OCI-LY3 (cell line): ENCODE measurements at regions not wholly inside any gene's neighbourhood (a gene's known extent, or its start where the extent isn't known, plus 50 kb on each side); places are given as distances from the start of the nearest gene placed in this dataset.

ENCODE experiments used
- CTCF ChIP-seq: fragments of 200-600, 300-600 bp; sonication (generic); IDR thresholded peaks from 2 replicates; pipeline ENCODE4 v1.5.1; 2014; ENCODE audit warnings: antibody characterized with exemption, low read length, low read depth
- EZH2phosphoT487 ChIP-seq: fragments of 200-600 bp; shearing (Covaris generic); IDR thresholded peaks from 2 replicates; pipeline ENCODE4 v1.6.1; 2018; ENCODE audit warnings: antibody characterized with exemption, mixed run types, low read depth

GRCh38 chr3:23079976-23080375, 123.2 kb upstream of the UBE2E2 start:
- no peak for TF ChIP-seq CTCF
- no peak for TF ChIP-seq EZH2phosphoT487
